Prostate gland (tissue), 2 donors: ENCODE measurements at regions not wholly inside any gene's neighbourhood (a gene's known extent, or its start where the extent isn't known, plus 50 kb on each side); places are given as distances from the start of the nearest gene placed in this dataset.

Experiments
- CTCF ChIP-seq, 4 experiments: fragments of 200-600 bp in 2 of 4; fragments of 450-650 bp in 2 of 4; sonication (generic) in 2 of 4; IDR thresholded peaks; 1 replicate in 3 of 4; 2 replicates in 1 of 4; pipeline ENCODE4 v1.5.1; 2016 to 2019; ENCODE audit warnings: antibody characterized with exemption in 4 of 4, mild to moderate bottlenecking in 2 of 4, moderate library complexity in 2 of 4
- POLR2A ChIP-seq: fragments of 450-650 bp; IDR thresholded peaks from one replicate; pipeline ENCODE4 v1.6.1; 2016; ENCODE audit warnings: antibody characterized with exemption, mild to moderate bottlenecking
- POLR2AphosphoS5 ChIP-seq: sonication (generic); formaldehyde crosslinking; IDR thresholded peaks from one replicate; pipeline ENCODE4 v1.6.1; 2017; ENCODE audit warnings: antibody characterized with exemption

DNA sequence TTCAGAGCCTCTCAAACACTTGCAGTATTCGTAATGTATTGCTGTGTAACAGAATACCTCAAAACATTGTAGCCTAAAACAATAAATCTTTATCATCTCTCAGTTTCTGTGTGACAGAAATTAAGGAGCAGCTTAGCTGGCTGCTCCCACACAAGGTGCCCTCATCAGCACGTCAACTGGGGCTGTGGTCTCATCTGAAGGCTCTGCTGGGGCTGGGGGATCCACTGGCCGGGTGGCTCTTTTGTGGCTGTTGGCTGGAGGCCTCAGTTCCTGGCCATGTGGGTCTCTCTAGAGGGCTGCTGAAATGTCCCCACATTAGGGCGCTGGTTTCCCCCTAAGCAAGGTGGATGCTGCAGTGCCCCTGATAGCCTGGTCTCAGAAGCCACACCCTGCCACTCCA is 113.4 kb upstream of the CIBAR2 start:
- TF ChIP-seq POLR2AphosphoS5 (no peak), POLR2A (no peak), CTCF (IDR thresholded peaks at IDR 0.05) (no peak)
